ACC112 (cell line): ENCODE measurements at regions not wholly inside any gene's neighbourhood (a gene's known extent, or its start where the extent isn't known, plus 50 kb on each side); places are given as distances from the start of the nearest gene placed in this dataset.
"Not testable (repeated sequence)": the region's sequence is repeated elsewhere in the genome, so short reads cannot be mapped to it uniquely, and the experiment has no call there.

Experiments
- H2AFZ ChIP-seq: fragments of 200-600 bp; sonication (generic); one replicate; pipeline ENCODE4 v1.6.0; 2017; ENCODE audit warnings: antibody characterized with exemption, low read length; ENCODE audit not compliant: unreplicated experiment
- H3K27ac ChIP-seq: fragments of 200-600 bp; sonication (generic); 2 replicates; pipeline ENCODE4 v1.5.1; 2014; ENCODE audit warnings: low read depth, mild to moderate bottlenecking, antibody characterized with exemption, low read length, moderate library complexity
- H3K27me3 ChIP-seq: fragments of 200-600 bp; sonication (generic); 2 replicates; pipeline ENCODE4 v1.6.1; 2014; ENCODE audit warnings: mild to moderate bottlenecking, antibody characterized with exemption, low read length, moderate library complexity, mixed read lengths; ENCODE audit not compliant: insufficient read depth
- H3K36me3 ChIP-seq: fragments of 200-600 bp; sonication (generic); 2 replicates; pipeline ENCODE4 v1.6.1; 2016; ENCODE audit warnings: mild to moderate bottlenecking, antibody characterized with exemption, low read length, moderate library complexity, mixed read lengths; ENCODE audit not compliant: insufficient read depth
- H3K4me1 ChIP-seq: fragments of 200-600 bp; sonication (generic); one replicate; pipeline ENCODE4 v1.6.1; 2016; ENCODE audit warnings: low read length, mixed read lengths; ENCODE audit not compliant: insufficient read depth, unreplicated experiment, control insufficient read depth
- H3K4me3 ChIP-seq: fragments of 200-600 bp; sonication (generic); 2 replicates; pipeline ENCODE4 v1.5.1; 2014; ENCODE audit warnings: mild to moderate bottlenecking, low read depth, low read length
- H3K79me2 ChIP-seq: fragments of 200-600 bp; sonication (generic); one replicate; pipeline ENCODE4 v1.6.0; 2016; ENCODE audit warnings: low read length; ENCODE audit not compliant: control insufficient read depth, unreplicated experiment, insufficient read depth

- not testable (repeated sequence) for H2AFZ ChIP-seq, H3K27ac ChIP-seq, H3K36me3 ChIP-seq, H3K4me3 ChIP-seq, H3K27me3 ChIP-seq, H3K79me2 ChIP-seq, H3K4me1 ChIP-seq
Measured at GRCh38 chr9:90536094-90536493, 106.5 kb downstream of the DIRAS2 start.

GRCh38 chr9:90538566-90538965 is 104.1 kb downstream of the DIRAS2 start:
- no peaks in the 10 kb centered on the region for H3K4me1 ChIP-seq
- H3K27me3 ChIP-seq, result no peaks in the 10 kb centered on the region
- H3K36me3 ChIP-seq, result no peaks in the 10 kb centered on the region
- no peak overlapping the region for H2AFZ ChIP-seq
- H3K27ac ChIP-seq, result no peak overlapping the region
- no peak overlapping the region for H3K4me3 ChIP-seq
- no peaks in the 10 kb centered on the region for H3K79me2 ChIP-seq

GRCh38 chr9:90539286-90539685 is 103.3 kb downstream of the DIRAS2 start:
- H2AFZ ChIP-seq, result no peak overlapping the region
- no peaks in the 10 kb centered on the region for H3K79me2 ChIP-seq
- H3K27ac ChIP-seq, result no peak overlapping the region

DNA sequence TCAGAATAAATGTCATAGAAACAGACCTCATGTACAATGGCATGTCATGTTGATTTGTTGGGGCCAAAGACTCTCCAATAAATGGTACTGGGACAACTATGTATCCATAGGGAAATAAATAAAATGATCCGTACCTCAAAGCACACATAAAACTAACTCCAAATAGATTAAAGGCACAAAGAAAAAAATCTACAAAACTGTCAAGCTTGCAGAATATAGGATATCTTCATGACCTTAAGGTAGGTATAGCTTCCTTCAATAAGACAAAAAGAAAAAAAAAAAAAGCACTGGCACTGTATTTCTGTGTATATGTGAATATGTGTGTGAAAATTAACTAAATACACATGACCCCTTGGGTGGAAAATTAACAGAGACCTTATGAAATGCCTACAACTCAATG is 101.9 kb downstream of the DIRAS2 start:
- no peaks in the 10 kb centered on the region for H3K4me1 ChIP-seq
- no peak overlapping the region for H2AFZ ChIP-seq
- no peaks in the 10 kb centered on the region for H3K79me2 ChIP-seq
- no peak overlapping the region for H3K27ac ChIP-seq
- no peak overlapping the region for H3K4me3 ChIP-seq
- no peaks in the 10 kb centered on the region for H3K36me3 ChIP-seq
- H3K27me3 ChIP-seq, result no peaks in the 10 kb centered on the region

More at GRCh38 chr9:90539286-90539685, 103.3 kb downstream of the DIRAS2 start:
- Histone ChIP-seq H3K4me3 (no peak overlapping the region), H3K36me3 (no peaks in the 10 kb centered on the region), H3K27me3 (no peaks in the 10 kb centered on the region), H3K4me1 (no peaks in the 10 kb centered on the region)

DNA sequence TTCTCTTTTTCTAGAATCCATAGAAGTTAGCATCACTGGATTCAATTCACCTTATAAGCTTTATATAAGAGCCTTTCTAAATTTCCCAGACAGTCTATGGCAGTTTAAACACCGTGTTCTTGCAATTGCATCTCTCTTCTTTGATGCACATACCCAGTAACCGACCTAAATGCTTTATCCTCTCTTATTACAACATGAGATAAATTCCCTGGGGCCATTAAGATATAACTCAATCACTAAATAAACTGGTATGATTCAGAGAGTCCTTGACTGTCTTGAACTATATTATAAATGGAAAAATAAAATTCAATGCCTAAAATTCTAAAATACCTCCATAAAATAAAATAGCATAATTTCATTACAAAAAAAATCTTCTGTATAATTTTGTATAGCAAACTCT is 98.1 kb downstream of the DIRAS2 start:
- Histone ChIP-seq H2AFZ (no peak overlapping the region), H3K4me3 (no peak overlapping the region), H3K27ac (no peak overlapping the region), H3K4me1 (no peaks in the 10 kb centered on the region), H3K36me3 (no peaks in the 10 kb centered on the region), H3K27me3 (no peaks in the 10 kb centered on the region), H3K79me2 (no peaks in the 10 kb centered on the region)

GRCh38 chr9:90546200-90546599 is 96.4 kb downstream of the DIRAS2 start:
- H3K4me3 ChIP-seq, result no peak overlapping the region
- no peaks in the 10 kb centered on the region for H3K36me3 ChIP-seq
- no peaks in the 10 kb centered on the region for H3K4me1 ChIP-seq
- H2AFZ ChIP-seq, result no peak overlapping the region
- H3K27ac ChIP-seq, result no peak overlapping the region
- H3K27me3 ChIP-seq, result no peaks in the 10 kb centered on the region
- no peaks in the 10 kb centered on the region for H3K79me2 ChIP-seq

- H3K36me3 ChIP-seq, result no peaks in the 10 kb centered on the region
Measured at GRCh38 chr9:90547896-90548295, 94.7 kb downstream of the DIRAS2 start.

DNA sequence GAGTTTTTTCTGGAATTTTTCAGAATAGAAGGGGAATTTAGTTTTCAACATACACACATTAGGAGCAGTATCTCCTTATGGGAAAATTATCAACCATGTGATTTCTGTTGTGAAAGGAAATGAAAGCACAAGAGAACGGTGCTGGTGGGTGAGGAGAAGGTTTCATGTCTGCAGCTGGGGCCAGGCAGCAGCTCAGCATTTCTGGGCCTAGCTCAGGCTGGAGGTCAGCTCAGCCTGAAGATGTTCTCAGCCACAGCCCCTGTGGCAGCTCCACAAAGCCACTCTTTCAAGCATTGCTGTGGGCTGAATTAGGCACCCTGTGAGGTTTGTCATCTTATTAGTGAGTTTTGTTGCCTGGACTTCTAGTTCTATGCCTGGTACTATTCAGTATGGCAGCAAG is 90.3 kb downstream of the DIRAS2 start:
- Histone ChIP-seq H2AFZ (no peak overlapping the region), H3K79me2 (no peaks in the 10 kb centered on the region), H3K36me3 (no peaks in the 10 kb centered on the region), H3K27ac (no peak overlapping the region), H3K4me1 (no peaks in the 10 kb centered on the region), H3K4me3 (no peak overlapping the region), H3K27me3 (no peaks in the 10 kb centered on the region)

More at GRCh38 chr9:90547896-90548295, 94.7 kb downstream of the DIRAS2 start:
- no peak overlapping the region for H3K4me3 ChIP-seq
- H3K4me1 ChIP-seq, result no peaks in the 10 kb centered on the region
- H3K79me2 ChIP-seq, result no peaks in the 10 kb centered on the region
- no peaks in the 10 kb centered on the region for H3K27me3 ChIP-seq
- no peak overlapping the region for H2AFZ ChIP-seq
- H3K27ac ChIP-seq, result no peak overlapping the region

DNA sequence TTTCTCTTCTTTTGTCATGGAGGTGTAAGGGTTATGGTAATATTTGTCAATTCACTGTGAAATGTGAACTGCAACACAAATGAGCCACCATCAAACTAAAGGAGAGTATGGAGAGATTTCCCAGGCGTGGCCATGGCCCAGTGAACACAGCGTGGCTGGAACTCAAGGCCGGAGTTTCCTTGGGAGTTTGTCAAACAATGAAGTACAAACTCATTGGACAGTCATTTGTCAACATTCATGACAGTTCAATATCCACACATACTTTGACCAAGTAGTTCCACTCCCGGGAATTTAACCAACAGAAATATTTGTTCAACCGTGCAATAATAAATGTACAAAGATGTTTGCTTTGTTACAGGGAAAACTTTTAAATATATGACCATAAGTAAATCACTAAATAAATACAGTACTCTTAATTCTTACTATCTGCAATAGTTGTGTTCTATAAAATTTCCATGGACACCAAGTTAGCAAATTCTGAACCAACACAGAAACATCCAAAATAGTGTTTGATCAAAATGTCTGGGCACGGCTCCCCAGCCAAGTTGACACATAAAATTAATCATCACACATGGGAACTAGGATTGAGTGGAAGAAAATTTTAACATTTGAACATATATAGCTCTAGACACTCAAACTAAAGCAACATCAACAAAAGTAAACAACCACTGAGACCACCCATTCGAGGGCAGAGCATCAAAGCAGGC is 87.1 kb downstream of the DIRAS2 start:
- H3K27me3 ChIP-seq, result no peaks in the 10 kb centered on the region
- H2AFZ ChIP-seq, result no peak overlapping the region
- no peak overlapping the region for H3K4me3 ChIP-seq
- H3K27ac ChIP-seq, result no peak overlapping the region
- no peaks in the 10 kb centered on the region for H3K4me1 ChIP-seq
- H3K36me3 ChIP-seq, result no peaks in the 10 kb centered on the region
- H3K79me2 ChIP-seq, result no peaks in the 10 kb centered on the region

DNA sequence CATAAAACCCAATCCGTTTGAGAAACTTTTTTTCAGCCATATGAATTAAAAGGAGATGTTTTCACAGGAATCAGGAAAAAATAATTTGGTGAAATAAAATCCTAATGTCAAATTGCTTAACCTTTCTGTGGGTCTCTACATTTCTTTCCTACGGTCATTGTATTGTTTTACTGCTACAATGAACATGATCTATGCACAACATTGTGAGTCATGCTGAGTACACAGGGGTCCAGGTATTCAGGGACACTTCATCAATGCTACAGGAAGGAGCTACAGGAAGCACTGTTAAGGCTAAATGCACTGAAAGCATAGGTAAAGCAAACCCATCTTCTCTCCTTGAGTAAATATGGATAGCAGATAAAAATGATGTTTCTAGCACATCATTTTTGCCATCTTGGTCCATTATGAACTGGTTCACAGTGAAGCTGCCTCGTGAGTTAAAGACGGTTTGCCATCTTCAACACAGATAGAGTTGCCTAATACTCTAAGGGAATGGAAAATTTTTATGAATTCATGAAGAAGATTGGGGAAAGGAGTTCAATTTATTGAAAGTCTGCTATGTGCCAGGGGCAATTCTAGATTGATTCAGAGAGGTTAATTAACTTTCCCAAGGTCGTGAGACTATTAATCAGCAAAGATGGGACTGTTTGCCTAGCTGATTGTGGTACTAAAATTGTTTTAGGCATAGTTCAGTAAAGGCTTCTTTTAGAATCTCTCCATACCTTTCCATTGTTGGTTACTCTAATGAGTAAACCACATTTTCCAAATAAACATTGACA is 85.5 kb downstream of the DIRAS2 start:
- no peaks in the 10 kb centered on the region for H3K79me2 ChIP-seq
- H3K27ac ChIP-seq, result no peak overlapping the region
- H3K4me3 ChIP-seq, result no peak overlapping the region
- H2AFZ ChIP-seq, result no peak overlapping the region
- no peaks in the 10 kb centered on the region for H3K27me3 ChIP-seq
- H3K4me1 ChIP-seq, result no peaks in the 10 kb centered on the region
- no peaks in the 10 kb centered on the region for H3K36me3 ChIP-seq
